GM18520 (cell line): ENCODE measurements at regions not wholly inside any gene's neighbourhood (a gene's known extent, or its start where the extent isn't known, plus 50 kb on each side); places are given as distances from the start of the nearest gene placed in this dataset.

Experiments used
- ATAC-seq: cut with Tn5 transposase; IDR thresholded peaks from one replicate; pipeline ENCODE4 v1.9.1; 2021; ENCODE audit not compliant: unreplicated experiment

GRCh38 chr10:2659660-2660209 lies 407.6 kb upstream of the PFKP start:
- ATAC-seq, result no peak

DNA sequence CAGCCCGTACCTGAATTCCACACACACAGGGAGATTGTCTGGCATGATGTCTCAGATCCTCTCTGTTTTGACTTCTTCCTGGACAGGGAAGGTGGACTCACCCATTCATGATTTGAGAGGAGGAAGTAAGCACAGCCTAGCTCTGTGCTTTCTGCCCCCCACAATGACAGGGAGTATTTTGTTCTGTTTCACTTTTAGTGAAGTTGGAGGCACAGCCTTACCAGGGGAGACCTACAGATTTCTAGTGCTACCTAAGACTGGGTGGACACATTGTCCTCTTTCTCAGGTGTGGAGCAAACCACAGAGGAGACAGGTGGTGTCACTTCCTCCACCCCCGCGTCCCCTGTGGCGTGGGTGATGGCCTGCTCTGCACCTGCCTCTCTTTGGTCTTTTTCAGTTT lies 408.6 kb upstream of the PFKP start:
- ATAC-seq, result no peak

DNA sequence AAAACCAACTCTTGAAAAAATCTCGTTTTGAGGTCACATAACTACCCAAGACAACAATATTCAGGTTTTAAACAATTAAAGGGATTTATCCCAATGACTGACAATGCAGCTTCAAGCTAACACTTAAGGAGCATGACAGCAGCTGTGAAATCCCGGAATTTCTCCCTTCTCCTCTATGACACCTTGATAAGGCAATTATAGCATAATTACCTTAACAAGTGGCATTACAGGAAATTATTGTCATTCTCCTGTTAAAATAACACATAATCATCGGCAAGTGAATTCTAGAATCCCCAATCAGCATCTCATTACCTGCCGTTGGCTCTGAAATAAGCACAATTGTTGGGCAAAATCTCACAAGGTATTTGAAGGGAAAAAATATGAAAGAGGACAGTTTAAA lies 417.0 kb upstream of the PFKP start:
- ATAC-seq, result no peak

GRCh38 chr10:2641028-2641427 lies 426.3 kb upstream of the PFKP start:
- ATAC-seq, result no peak

GRCh38 chr10:2633630-2634029 lies 433.7 kb upstream of the PFKP start:
- ATAC-seq, result no peak

- ATAC-seq, result no peak
These were observed 435.7 kb upstream of the PFKP start for GRCh38 chr10:2631557-2632205.

DNA sequence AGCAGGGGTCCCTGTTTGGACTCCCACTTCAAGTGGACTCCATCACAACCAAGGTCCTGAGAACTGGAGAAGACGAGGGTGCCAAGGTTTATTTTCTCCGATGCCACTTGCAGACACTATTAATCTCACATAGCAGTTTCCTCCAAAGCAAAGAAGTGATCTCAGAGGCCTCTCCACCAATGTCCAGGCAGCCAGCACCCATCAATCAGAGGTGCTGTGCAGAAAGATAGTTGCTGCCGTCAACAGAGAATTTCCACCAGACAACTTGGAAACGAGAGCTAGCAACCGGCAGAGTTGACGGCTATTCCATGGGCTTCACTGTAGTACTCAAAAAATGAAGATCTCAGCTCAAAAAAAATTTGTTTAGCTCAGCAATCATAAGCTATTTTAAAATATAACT lies 438.6 kb upstream of the PFKP start:
- no peak for ATAC-seq

GRCh38 chr10:2627969-2628368 lies 439.4 kb upstream of the PFKP start:
- ATAC-seq, result no peak

DNA sequence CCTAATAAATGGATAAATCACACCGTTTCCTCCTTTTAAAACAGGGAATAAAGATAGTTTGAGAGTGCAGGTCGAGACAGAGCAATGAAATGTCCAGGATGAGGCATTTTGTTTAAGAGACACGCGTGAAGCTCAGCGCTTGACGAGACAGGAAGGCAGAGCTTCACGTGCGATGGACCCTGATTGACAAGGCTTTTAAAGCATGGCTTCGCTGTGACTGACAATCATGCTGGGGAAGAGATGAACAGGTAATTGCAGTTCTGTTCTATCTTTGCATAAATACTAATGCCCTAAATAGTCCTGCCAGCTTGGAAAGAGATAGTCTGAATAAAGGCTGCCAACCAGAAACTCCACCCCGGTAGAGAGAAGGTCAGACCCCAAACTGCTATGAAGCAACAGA lies 442.3 kb upstream of the PFKP start:
- no peak for ATAC-seq

- no peak for ATAC-seq
These were observed 443.6 kb upstream of the PFKP start for GRCh38 chr10:2623675-2624274.

GRCh38 chr10:2620827-2621521 lies 446.4 kb upstream of the PFKP start:
- ATAC-seq, result no peak

GRCh38 chr10:2619916-2620315 lies 447.4 kb upstream of the PFKP start:
- no peak for ATAC-seq

GRCh38 chr10:2619472-2619871 lies 447.9 kb upstream of the PFKP start:
- ATAC-seq, result no peak

DNA sequence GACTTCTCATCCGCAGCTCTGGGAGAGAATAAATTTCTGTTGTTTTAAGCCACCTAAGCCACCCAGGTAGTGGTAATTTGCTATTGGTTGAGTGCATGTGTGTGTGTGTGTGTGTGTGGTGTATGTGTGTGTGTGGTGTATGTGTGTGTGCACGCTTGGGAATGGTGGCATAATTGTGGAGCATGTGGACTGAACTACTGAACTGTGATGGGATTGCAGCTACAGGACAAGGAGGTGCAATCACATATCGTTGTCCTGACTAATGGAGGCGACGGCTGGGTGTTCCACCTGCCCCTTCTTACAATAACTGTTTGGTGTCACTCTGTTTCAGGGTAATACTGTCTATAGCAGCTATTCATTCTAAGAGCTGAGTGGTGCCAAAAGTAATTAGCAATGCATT lies 448.7 kb upstream of the PFKP start:
- no peak for ATAC-seq

- no peak for ATAC-seq
These were observed 451.1 kb upstream of the PFKP start for GRCh38 chr10:2616215-2616614.

DNA sequence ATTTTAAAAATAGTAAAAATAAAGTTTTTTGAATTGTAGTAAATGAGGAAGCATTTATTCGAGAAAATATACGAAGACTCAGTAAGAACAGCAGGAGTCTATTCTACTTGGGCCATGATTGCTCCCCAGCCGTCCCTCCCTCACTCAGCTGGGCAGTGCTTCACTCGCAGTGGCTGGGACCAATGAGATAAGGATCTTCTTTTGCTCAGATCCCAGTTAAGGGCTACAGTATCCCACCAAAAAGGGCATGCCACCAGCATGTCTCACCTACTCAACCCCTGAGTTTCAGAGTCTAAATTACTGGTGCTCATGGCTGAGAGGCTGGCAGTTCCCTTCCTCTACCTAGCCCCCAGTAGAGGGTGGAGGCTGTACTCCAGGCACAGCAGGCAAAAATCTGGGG lies 455.7 kb upstream of the PFKP start:
- no peak for ATAC-seq

DNA sequence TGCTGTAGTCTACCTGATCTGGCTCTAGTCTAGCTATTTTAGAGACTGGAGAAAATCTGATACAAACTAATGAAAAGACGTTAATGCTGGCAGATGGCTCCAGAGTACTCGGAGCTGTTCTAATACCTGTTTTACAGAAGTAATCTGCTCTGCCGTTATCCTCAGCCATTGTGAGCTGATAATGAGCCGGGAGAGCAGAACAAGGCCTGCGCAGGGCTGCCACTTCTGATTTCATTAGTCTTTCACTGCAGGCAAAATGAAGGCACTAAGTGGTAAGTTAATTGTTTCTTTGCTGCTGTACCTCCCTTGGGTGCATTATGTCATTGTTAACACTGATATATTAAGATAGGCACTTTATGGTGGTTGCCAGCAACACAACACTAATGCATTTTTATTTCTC lies 456.4 kb upstream of the PFKP start:
- no peak for ATAC-seq

- ATAC-seq, result no peak
These were observed 462.5 kb upstream of the PFKP start for GRCh38 chr10:2604891-2605290.

DNA sequence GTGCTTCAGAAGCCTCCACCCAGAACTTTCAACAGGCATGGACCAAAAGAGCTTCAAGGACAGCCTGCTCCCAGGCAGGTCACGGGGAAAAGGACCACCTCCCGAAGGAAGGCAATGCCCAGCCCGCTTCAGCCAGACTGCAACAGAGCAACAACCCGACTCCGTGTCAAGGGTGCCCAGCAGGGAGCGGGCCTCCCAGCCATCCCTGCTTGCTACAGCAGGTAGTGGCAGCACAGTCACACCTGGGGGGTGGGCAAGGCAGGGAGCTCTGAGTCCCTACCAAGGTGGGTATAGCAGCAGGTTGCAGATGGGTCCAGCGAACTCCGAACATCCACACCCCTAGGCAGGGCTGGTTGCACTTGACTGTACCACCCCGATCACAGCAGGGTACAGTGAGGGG lies 467.8 kb upstream of the PFKP start:
- ATAC-seq, result no peak

DNA sequence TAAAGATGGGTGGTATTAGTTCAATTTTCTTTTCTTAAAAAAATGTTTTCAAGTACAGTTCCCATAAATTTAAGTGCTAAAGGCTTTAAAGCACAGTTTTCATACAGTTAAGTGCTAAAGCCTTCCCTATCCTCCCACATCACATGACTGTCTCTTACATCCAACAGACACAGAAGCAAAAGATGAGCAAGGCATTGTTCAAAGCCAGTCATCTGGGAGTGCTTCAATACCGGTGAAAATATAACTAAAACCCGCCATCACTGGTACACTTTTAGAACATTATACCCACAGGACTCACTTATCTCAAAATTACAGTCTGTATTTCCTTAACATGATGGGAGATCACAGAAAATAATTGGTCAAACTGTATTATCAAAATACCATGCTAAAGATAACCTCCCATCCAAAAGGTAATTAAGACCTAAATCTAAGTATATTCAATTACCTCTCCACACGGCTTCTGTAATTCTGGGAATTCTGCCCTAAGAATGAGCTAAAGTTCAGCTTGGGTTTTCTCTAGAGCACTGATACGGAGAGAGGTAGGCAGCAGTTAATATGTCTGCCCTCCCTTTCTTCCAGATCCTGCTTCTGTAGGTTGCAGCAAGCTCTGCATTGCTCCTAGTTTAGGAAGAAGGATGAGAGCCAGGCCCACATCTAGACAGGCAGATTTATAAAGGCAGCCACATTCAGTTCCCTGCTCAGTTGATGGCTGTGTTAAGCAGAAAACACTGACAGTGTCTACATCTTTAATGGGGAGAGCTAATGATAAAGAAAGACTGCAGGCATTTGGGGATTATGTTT lies 474.8 kb upstream of the PFKP start:
- ATAC-seq, result no peak

GRCh38 chr10:2589196-2589595 lies 478.2 kb upstream of the PFKP start:
- no peak for ATAC-seq
